ENCODE measurements at regions not wholly inside any gene's neighbourhood (a gene's known extent, or its start where the extent isn't known, plus 50 kb on each side); places are given as distances from the start of the nearest gene placed in this dataset.

GRCh38 chr1:194857413-194857812 lies 1671.0 kb upstream of the B3GALT2 start:
- no peak for TF ChIP-seq CTCF (IDR thresholded peaks at IDR 0.05; ENCODE audit: insufficient read depth, low read length)
- no peak for TF ChIP-seq POLR2AphosphoS5 (IDR thresholded peaks at IDR 0.05; ENCODE audit: low read depth)
- TF ChIP-seq GABPA (IDR thresholded peaks at IDR 0.05; ENCODE audit: low read depth) = no peak
- TF ChIP-seq SPI1 (IDR thresholded peaks at IDR 0.05; ENCODE audit: borderline replicate concordance, low read depth) = no peak
- no peak for TF ChIP-seq REST (IDR thresholded peaks at IDR 0.05; ENCODE audit: insufficient replicate concordance, low read depth)
- H3K27me3 ChIP-seq (ENCODE audit: insufficient read depth, poor library complexity, severe bottlenecking) = no peaks in the 10 kb centered on the region
- H3K4me3 ChIP-seq (replicated peaks; ENCODE audit: insufficient read depth, low read length) = no peak overlapping the region
- DNase-seq (ENCODE audit: low read depth in 1 of 2, low spot score in 1 of 2) = no peak
- no peak overlapping the region for H3K27ac ChIP-seq (replicated peaks)

- Histone ChIP-seq H3K27ac (replicated peaks) (no peak overlapping the region), H3K27me3 (ENCODE audit: insufficient read depth, poor library complexity, severe bottlenecking) (no peaks in the 10 kb centered on the region), H3K4me3 (replicated peaks; ENCODE audit: insufficient read depth, low read length) (no peak overlapping the region)
- TF ChIP-seq POLR2AphosphoS5 (IDR thresholded peaks at IDR 0.05; ENCODE audit: low read depth) (no peak), GABPA (IDR thresholded peaks at IDR 0.05; ENCODE audit: low read depth) (no peak), SPI1 (IDR thresholded peaks at IDR 0.05; ENCODE audit: borderline replicate concordance, low read depth) (no peak), CTCF (IDR thresholded peaks at IDR 0.05; ENCODE audit: insufficient read depth, low read length) (no peak), REST (IDR thresholded peaks at IDR 0.05; ENCODE audit: insufficient replicate concordance, low read depth) (no peak)
- no peak for DNase-seq (ENCODE audit: low read depth in 1 of 2, low spot score in 1 of 2)
Observed at GRCh38 chr1:194848846-194849245, 1662.4 kb upstream of the B3GALT2 start.

GRCh38 chr1:194846488-194846887 lies 1660.1 kb upstream of the B3GALT2 start:
- no peak for DNase-seq (ENCODE audit: low read depth in 1 of 2, low spot score in 1 of 2)
- no peak overlapping the region for H3K4me3 ChIP-seq (replicated peaks; ENCODE audit: insufficient read depth, low read length)
- TF ChIP-seq REST (IDR thresholded peaks at IDR 0.05; ENCODE audit: insufficient replicate concordance, low read depth) (no peak), GABPA (IDR thresholded peaks at IDR 0.05; ENCODE audit: low read depth) (no peak), CTCF (IDR thresholded peaks at IDR 0.05; ENCODE audit: insufficient read depth, low read length) (no peak), SPI1 (IDR thresholded peaks at IDR 0.05; ENCODE audit: borderline replicate concordance, low read depth) (no peak), POLR2AphosphoS5 (IDR thresholded peaks at IDR 0.05; ENCODE audit: low read depth) (no peak)
- no peak overlapping the region for H3K27ac ChIP-seq (replicated peaks)
- H3K27me3 ChIP-seq (ENCODE audit: insufficient read depth, poor library complexity, severe bottlenecking) = no peaks in the 10 kb centered on the region

Measured in HL-60 (cell line).